ENCODE measurements at regions not wholly inside any gene's neighbourhood (a gene's known extent, or its start where the extent isn't known, plus 50 kb on each side); places are given as distances from the start of the nearest gene placed in this dataset.

DNA sequence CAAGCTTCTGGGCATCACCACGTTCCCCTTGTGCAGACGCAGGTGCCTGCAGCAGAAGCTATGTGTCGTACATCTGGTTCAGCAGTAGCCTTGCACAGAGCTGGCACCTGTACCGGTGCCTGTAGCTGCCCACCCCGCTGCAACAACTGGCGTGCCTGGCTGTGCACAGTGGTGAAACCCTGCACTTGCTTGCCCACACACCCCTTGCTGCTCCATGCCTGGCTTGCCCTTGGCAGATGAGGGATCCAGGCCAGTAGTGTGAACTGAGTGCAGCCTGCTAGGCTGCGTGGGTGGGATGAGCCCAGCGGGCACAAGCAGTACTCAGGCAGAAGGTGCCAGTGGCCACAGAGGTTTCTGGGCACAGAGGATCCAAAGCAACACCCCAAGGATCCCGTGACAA, 528.4 kb downstream of the PPARGC1A start:
- Mint-ChIP-seq H3K4me3 (no peak overlapping the region), H3K9me3 (no peaks in the 10 kb centered on the region), H3K36me3 (no peaks in the 10 kb centered on the region), H3K27ac (no peak overlapping the region), H3K4me1 (no peaks in the 10 kb centered on the region), H3K27me3 (no peaks in the 10 kb centered on the region)
- POLR2A ChIA-PET: no interaction called here
- DNase-seq (no peak), ATAC-seq (ENCODE audit: low read depth) (no peak)

GRCh38 chr4:23360718-23361117, 529.1 kb downstream of the PPARGC1A start:
- DNase-seq (no peak), ATAC-seq (ENCODE audit: low read depth) (no peak)
- Mint-ChIP-seq H3K4me1 (no peaks in the 10 kb centered on the region), H3K4me3 (no peak overlapping the region), H3K36me3 (no peaks in the 10 kb centered on the region), H3K27me3 (no peaks in the 10 kb centered on the region), H3K27ac (no peak overlapping the region), H3K9me3 (peaks cover 2% of the 10 kb centered on the region)
- POLR2A ChIA-PET: no interaction called here

DNA sequence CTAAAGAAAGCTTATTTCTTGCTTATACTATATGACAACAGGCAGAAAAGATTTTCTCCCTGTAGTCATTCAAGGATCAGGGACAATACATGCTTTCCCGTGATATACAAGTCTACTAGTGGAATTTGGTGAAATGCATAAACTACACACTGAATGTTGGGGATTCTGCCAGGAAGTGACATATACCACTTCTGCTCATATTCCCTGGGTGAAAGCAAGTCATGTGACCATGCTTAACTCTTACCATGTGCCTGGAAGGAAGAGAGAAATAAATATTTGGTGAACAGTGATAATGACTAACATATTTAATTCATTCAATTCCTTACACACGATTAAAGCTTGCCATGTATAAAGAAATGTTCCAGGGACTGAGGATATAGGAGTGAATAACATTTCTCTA, 534.6 kb downstream of the PPARGC1A start:
- DNase-seq (no peak), ATAC-seq (ENCODE audit: low read depth) (no peak)
- POLR2A ChIA-PET: no interaction called here
- Mint-ChIP-seq H3K27me3 (no peaks in the 10 kb centered on the region), H3K4me1 (no peaks in the 10 kb centered on the region), H3K27ac (no peak overlapping the region), H3K36me3 (no peaks in the 10 kb centered on the region), H3K4me3 (no peak overlapping the region), H3K9me3 (peaks cover 5% of the 10 kb centered on the region)

GRCh38 chr4:23353200-23353599, 536.6 kb downstream of the PPARGC1A start:
- Mint-ChIP-seq H3K27ac (no peak overlapping the region), H3K9me3 (peaks cover 5% of the 10 kb centered on the region), H3K4me3 (no peak overlapping the region), H3K27me3 (no peaks in the 10 kb centered on the region), H3K4me1 (no peaks in the 10 kb centered on the region), H3K36me3 (no peaks in the 10 kb centered on the region)
- DNase-seq (no peak), ATAC-seq (ENCODE audit: low read depth) (no peak)
- POLR2A ChIA-PET: no interaction called here

GRCh38 chr4:23348789-23349498, 540.9 kb downstream of the PPARGC1A start:
- POLR2A ChIA-PET: no interaction called here
- Mint-ChIP-seq H3K4me1 (no peaks in the 10 kb centered on the region), H3K27me3 (no peaks in the 10 kb centered on the region), H3K9me3 (peaks cover 3% of the 10 kb centered on the region), H3K4me3 (no peak overlapping the region), H3K27ac (no peak overlapping the region), H3K36me3 (no peaks in the 10 kb centered on the region)
- DNase-seq (no peak), ATAC-seq (ENCODE audit: low read depth) (no peak)

- Mint-ChIP-seq H3K4me3 (no peak overlapping the region), H3K27me3 (no peaks in the 10 kb centered on the region), H3K27ac (no peak overlapping the region), H3K4me1 (peaks cover 16% of the 10 kb centered on the region), H3K36me3 (peaks cover 2% of the 10 kb centered on the region), H3K9me3 (peaks cover 2% of the 10 kb centered on the region)
- ATAC-seq (ENCODE audit: low read depth) (no peak), DNase-seq (no peak)
- POLR2A ChIA-PET: no interaction called here
Observed at GRCh38 chr4:23337292-23337691, 552.6 kb downstream of the PPARGC1A start.

- ATAC-seq (ENCODE audit: low read depth) (peak; percentile 89), DNase-seq (no peak)
- Mint-ChIP-seq H3K27ac (peak overlapping the region; percentile 86), H3K9me3 (peaks cover 2% of the 10 kb centered on the region), H3K36me3 (peaks cover 2% of the 10 kb centered on the region), H3K27me3 (no peaks in the 10 kb centered on the region), H3K4me1 (peaks cover 16% of the 10 kb centered on the region), H3K4me3 (peak overlapping the region; percentile 48)
- POLR2A ChIA-PET: interaction anchor here (0.7 kb wide), 1 partner anchor 111 kb away, joined by 3 read pairs; no protein-coding TSS in a partner anchor
Observed at GRCh38 chr4:23333946-23334878, 555.6 kb downstream of the PPARGC1A start.

GRCh38 chr4:23333556-23333945, 556.3 kb downstream of the PPARGC1A start:
- ATAC-seq (ENCODE audit: low read depth): peak; percentile 28
- Mint-ChIP-seq H3K4me3 (peak overlapping the region; percentile 48), H3K27ac (peak overlapping the region; percentile 86), H3K4me1 (peaks cover 16% of the 10 kb centered on the region), H3K36me3 (peaks cover 2% of the 10 kb centered on the region), H3K27me3 (no peaks in the 10 kb centered on the region), H3K9me3 (peaks cover 2% of the 10 kb centered on the region)
- POLR2A ChIA-PET: no interaction called here
- no peak for DNase-seq

- DNase-seq (no peak), ATAC-seq (ENCODE audit: low read depth) (no peak)
- Mint-ChIP-seq H3K27me3 (no peaks in the 10 kb centered on the region), H3K36me3 (no peaks in the 10 kb centered on the region), H3K9me3 (no peaks in the 10 kb centered on the region), H3K4me1 (peaks cover 16% of the 10 kb centered on the region), H3K4me3 (no peak overlapping the region), H3K27ac (no peak overlapping the region)
- POLR2A ChIA-PET: no interaction called here
Observed at GRCh38 chr4:23332313-23332712, 557.5 kb downstream of the PPARGC1A start.

DNA sequence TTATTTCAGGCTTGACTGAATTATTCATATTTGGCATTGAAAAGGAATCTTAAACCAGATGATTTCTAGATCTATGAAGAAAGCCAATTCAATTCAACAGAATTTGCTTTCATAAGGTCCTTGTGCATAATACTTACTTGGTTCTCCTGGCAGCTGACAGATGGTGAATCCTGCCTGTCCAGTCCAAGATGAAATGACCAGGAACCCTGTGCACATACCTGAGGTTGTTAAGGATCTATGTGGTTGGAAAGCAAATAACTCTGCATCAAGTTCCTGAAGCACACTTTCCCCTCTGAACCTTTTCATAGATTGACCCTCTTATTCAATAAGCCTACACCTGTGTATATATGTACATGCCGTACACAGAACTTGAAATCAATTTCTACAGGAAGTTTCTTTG, 562.7 kb downstream of the PPARGC1A start:
- POLR2A ChIA-PET: no interaction called here
- no peak overlapping the region for H3K27ac Mint-ChIP-seq
- H3K4me3 Mint-ChIP-seq: no peak overlapping the region
- peaks cover 1% of the 10 kb centered on the region for H3K4me1 Mint-ChIP-seq
- no peaks in the 10 kb centered on the region for H3K27me3 Mint-ChIP-seq
- no peak for ATAC-seq (ENCODE audit: low read depth)
- no peak for DNase-seq
- peaks cover 5% of the 10 kb centered on the region for H3K9me3 Mint-ChIP-seq
- H3K36me3 Mint-ChIP-seq: no peaks in the 10 kb centered on the region

GRCh38 chr4:23324021-23324690, 565.7 kb downstream of the PPARGC1A start:
- Mint-ChIP-seq H3K36me3 (no peaks in the 10 kb centered on the region), H3K4me3 (no peak overlapping the region), H3K9me3 (peaks cover 5% of the 10 kb centered on the region), H3K4me1 (peaks cover 1% of the 10 kb centered on the region), H3K27ac (no peak overlapping the region), H3K27me3 (peaks cover 2% of the 10 kb centered on the region)
- POLR2A ChIA-PET: no interaction called here
- no peak for DNase-seq
- no peak for ATAC-seq (ENCODE audit: low read depth)

DNA sequence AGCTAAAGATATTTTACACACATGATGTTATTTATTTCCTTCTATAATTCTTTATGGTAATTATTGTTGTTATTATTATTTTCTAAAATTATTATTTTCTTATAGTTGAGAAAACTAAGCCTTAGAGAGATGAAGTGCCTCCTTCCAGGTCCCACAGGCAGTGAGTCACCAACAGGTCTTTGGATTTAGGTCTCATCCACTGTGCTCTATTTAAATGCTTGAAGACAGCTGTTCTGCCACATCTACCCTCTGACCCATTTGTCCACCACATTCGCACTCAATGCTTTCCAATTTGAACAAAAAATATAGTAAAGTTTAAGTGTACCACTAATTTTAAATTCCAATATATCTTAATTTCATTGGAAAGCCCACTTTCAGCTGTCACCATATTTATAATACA, 566.4 kb downstream of the PPARGC1A start:
- H3K4me3 Mint-ChIP-seq: no peak overlapping the region
- H3K36me3 Mint-ChIP-seq: peaks cover 2% of the 10 kb centered on the region
- peaks cover 7% of the 10 kb centered on the region for H3K9me3 Mint-ChIP-seq
- ATAC-seq (ENCODE audit: low read depth): no peak
- no peak for DNase-seq
- POLR2A ChIA-PET: no interaction called here
- H3K27me3 Mint-ChIP-seq: peaks cover 2% of the 10 kb centered on the region
- peaks cover 1% of the 10 kb centered on the region for H3K4me1 Mint-ChIP-seq
- H3K27ac Mint-ChIP-seq: no peak overlapping the region

DNA sequence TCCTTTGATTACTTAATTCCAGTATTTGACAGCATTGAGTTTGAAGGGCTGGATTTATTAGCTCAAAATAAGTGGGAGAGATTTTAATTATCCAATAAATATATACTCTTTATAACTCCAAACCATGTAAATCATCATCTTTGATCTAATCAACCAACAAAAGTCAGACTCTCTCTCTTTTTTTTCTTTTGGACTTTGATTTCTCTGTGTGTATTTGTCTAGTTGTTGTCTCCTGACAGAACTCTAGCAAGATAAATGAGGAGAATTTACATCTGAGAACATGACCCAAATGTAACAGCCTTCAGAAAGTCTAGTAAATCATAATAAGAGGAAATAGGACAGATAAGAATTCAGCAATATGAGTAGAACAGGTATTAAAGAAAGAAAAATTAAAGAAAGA, 567.1 kb downstream of the PPARGC1A start:
- H3K36me3 Mint-ChIP-seq: peaks cover 3% of the 10 kb centered on the region
- peaks cover 9% of the 10 kb centered on the region for H3K9me3 Mint-ChIP-seq
- H3K27ac Mint-ChIP-seq: no peak overlapping the region
- peaks cover 2% of the 10 kb centered on the region for H3K27me3 Mint-ChIP-seq
- DNase-seq: no peak
- H3K4me3 Mint-ChIP-seq: no peak overlapping the region
- peaks cover 3% of the 10 kb centered on the region for H3K4me1 Mint-ChIP-seq
- POLR2A ChIA-PET: no interaction called here
- ATAC-seq (ENCODE audit: low read depth): no peak

All from activated naive CD8-positive, alpha-beta T cell treated with anti-CD3 and anti-CD28 coated beads, Interleukin-2, amount 10 ng/mL, durations not matched to agents 7 days and 5 days (primary cell).